ENCODE measurements at regions not wholly inside any gene's neighbourhood (a gene's known extent, or its start where the extent isn't known, plus 50 kb on each side); places are given as distances from the start of the nearest gene placed in this dataset.

DNA sequence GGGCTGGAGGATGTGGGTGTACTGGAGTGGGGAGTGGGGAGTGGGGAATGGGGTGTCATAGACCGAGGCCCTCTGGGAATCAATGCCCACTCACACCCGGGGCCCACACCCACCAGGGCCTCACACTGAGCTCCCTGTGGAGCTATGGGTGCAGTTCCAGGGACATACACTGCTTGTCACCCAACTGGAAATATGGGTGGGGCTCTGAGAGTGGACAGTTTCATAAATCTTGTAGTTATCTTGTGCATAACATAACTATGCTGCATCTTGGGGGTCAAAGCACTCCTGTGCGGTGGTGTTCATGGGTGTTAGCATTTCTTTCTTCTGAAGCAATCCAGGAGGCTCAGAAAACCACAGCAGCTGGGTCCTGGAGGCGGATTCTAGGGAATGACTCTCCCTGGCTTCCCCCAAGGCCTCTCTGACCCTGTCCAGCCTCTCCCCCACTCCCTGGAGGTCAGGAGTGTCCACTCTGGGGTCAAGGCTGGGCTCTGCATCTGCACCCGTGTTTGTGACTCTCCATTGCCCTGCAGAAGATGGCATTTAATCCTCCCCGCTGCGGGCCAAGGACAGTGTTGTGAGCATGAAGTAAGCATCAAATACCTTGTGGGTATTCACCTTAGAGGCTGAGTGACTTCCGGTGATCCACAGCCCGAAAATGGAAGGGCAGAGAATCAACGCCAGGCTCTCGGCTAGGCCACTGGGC, 172.5 kb downstream of the CTTN start:
- DNase-seq (ENCODE audit: low read depth in 2 of 2): no peak

DNA sequence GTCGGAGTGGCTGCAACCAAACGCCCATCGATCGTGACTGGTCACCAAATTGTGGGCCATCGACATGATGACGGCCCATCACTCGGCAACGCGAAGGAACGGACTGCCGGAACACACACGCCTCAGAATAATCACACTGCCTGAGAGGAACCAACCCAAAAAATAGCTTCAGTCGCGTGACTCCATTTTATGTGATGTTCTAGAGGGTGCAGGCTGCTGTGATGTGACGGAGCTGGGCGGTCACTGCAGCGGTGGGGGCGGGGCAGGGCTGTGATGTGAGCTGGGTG, 174.6 kb downstream of the CTTN start:
- DNase-seq (ENCODE audit: low read depth in 2 of 2): no peak

DNA sequence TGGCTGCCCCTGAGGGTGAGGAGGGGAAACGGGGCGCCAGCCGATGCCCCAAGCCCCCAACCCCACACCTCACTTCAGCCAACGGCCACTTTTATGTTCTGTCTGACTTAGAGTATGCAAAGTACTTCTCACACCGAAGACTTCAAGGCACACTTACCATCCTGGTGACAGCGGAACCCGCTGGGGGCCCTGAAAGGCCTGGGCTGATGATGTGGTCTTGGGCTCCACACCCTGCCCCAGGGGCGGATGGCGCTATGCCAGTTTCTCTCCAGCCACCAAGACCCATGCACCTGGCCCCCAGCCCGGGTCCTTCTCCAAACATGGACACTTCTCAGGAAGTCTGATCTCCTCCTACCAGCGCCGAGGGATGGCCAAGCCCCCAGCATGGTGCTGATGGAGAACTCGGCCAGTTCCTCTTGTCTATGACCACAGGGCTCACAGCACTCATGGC, 175.4 kb downstream of the CTTN start:
- DNase-seq (ENCODE audit: low read depth in 2 of 2): no peak

DNA sequence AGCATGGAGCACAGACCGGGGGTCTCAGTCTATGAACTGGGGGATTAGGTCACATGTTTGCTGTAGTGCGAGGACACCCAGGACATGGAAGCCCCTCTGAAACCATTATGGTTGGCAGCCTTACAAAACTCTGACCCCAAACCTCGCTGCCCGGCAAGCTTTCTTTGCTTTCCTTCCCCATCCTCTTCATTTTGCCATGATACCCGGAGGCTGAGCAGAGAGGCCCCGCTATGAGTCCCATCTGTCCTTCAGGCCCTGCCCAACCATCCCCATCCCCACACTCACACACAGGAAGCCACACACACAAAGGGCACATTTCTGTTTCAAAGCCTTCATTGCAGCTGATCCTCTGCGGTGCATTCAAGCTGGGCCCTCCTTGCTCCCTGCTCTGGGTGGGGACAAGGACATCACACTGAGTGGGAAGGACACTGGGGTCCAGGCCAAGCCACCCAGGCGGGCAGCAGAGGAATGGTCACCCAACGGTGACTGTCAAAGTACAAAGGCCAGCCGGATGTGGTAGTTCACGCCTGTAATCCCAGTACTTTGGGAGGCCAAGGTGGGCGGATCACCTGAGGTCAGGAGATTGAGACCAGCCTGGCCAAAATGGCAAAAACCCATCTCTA, 176.5 kb downstream of the CTTN start:
- no peak for DNase-seq (ENCODE audit: low read depth in 2 of 2)

GRCh38 chr11:70575396-70576060, 177.2 kb downstream of the CTTN start:
- no peak for DNase-seq (ENCODE audit: low read depth in 2 of 2)

DNA sequence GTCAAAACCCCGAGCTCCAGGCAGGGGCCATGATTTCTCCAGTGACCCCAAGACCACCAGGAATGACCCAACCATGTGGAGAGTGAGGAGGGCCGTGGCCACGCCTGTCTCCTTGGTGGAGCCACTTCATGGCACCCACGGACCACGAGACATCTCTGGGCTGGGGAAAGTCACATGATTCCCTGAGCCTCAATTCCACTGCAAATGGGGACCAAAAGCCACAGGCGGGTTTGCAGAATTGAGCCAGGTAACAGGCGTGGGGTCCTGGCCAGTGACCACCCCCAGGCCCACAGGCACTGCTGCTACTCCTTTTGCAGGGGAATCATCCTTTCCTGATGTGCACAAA, 178.9 kb downstream of the CTTN start:
- no peak for DNase-seq (ENCODE audit: low read depth in 2 of 2)

DNA sequence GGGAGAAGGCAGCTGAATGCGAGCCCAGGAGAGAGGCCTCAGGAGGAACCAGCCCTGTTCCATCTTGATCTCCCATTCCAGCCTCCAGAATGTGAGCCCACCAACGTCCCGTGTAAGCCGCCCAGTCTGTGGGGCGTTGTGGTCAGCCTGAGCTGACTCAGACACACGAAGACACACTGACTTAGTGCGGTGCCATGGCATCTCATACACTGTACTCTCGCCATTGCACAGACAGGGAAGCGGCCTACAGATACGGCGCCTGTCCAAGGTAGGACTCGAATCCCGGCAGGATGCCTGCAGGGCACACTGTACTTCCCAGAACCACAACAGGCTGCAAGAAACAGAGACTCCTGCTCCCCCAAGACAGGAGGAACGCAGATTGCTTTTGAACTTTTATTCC, 179.6 kb downstream of the CTTN start:
- DNase-seq (ENCODE audit: low read depth in 2 of 2): no peak

GRCh38 chr11:70578371-70578770, 180.0 kb downstream of the CTTN start:
- no peak for DNase-seq (ENCODE audit: low read depth in 2 of 2)

DNA sequence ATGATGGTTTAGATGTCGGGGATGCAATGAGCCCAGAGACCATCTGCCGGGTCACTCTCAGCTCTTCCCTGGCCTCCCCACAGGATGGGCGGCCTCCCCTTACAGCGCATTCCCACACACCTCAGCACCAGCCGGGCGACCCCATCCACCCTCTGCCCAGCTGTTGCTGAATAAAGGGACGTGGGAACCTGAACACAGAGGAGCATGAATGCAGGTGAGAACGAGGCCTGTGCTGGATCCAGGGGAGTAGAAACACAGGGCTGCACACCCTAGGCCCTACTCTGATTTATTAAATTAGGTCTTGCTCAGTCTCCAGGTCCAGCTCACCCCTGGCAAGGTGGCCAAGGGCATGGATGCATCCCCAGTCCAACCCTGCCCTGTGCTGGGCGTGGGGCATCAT, 180.5 kb downstream of the CTTN start:
- no peak for DNase-seq (ENCODE audit: low read depth in 2 of 2)

GRCh38 chr11:70579316-70579955, 181.1 kb downstream of the CTTN start:
- DNase-seq (ENCODE audit: low read depth in 2 of 2): no peak

GRCh38 chr11:70580036-70580805, 181.9 kb downstream of the CTTN start:
- no peak for DNase-seq (ENCODE audit: low read depth in 2 of 2)

- no peak for DNase-seq (ENCODE audit: low read depth in 2 of 2)
Measured at GRCh38 chr11:70581991-70582885, 183.9 kb downstream of the CTTN start.

- no peak for DNase-seq (ENCODE audit: low read depth in 2 of 2)
Measured at GRCh38 chr11:70582886-70583641, 184.7 kb downstream of the CTTN start.

GRCh38 chr11:70583781-70584218, 185.5 kb downstream of the CTTN start:
- DNase-seq (ENCODE audit: low read depth in 2 of 2): no peak

DNA sequence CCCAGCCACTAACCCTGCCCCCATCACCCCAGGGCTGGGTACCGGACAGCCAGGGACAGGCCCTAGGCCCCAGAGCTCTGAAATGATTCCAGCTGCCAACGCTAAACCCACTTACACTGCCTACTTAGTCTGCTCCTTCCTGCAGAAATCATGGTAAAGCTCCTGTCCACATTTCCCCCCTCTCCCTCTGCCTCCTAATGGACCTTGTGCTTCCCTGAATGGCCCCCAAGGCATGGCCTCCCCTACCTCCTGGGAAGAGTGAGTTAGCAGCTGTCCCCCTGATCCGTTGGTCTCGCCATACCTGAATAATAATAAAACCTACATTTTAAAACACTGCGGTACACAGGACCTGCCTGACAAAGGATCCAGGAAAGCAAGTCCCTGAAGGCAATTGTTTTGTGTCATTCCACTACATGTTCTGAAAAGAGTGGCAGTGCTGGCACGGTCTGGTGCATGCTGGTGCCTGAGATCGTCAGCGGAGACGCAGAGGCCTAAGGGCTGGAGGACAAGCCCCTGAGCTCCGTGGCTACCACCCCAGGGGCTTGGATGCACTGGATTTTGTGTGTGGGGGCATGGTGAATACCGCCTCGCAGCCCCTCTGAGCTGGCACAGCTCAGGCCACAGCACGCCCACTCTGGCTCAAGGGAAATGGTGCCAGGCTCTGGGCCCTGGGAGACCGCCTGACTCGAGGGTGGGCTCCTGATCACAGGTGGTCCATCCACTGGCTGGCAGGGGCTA, 186.3 kb downstream of the CTTN start:
- no peak for DNase-seq (ENCODE audit: low read depth in 2 of 2)

GRCh38 chr11:70585236-70585545, 186.9 kb downstream of the CTTN start:
- no peak for DNase-seq (ENCODE audit: low read depth in 2 of 2)

DNA sequence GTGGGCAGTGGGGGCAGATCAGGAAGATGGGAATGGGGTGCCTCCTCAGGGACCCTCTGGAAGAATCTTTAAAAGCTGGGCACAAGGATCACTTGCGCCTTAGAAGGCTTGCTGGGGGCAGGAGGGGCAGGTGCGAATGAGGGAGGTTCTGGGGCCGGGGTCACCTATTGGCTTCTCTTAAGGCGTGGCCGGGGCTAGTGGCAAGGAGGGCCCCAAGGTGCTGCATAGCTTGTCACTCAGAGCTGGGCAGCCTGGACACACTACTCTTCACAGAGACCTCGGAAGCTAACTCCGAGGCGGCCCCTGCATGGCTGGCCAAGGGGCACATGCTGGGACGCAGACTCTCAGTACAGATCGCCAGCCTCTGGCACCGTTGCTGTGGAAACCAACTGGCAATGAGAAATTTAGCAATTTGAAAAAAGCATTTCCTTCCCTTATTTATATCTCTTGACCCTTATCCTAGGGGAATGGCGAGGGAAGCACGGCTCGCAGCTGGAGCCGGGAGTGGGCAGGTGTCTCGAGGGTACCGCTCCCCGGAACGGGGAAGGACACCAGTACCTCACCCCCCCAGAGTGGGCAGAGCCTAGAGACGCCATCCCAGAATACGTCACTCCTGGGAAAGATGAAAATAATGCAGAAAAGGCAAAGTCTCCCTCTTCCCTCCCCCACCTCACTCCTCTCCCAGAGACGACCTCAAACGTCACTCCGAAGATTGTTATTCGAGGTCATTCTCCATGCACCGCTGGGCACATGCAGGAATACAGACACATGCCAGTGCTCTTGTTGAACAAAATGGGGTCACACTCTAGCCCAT, 188.1 kb downstream of the CTTN start:
- DNase-seq (ENCODE audit: low read depth in 2 of 2): no peak

- DNase-seq (ENCODE audit: low read depth in 2 of 2): no peak
Measured at GRCh38 chr11:70587075-70587389, 188.7 kb downstream of the CTTN start.

DNA sequence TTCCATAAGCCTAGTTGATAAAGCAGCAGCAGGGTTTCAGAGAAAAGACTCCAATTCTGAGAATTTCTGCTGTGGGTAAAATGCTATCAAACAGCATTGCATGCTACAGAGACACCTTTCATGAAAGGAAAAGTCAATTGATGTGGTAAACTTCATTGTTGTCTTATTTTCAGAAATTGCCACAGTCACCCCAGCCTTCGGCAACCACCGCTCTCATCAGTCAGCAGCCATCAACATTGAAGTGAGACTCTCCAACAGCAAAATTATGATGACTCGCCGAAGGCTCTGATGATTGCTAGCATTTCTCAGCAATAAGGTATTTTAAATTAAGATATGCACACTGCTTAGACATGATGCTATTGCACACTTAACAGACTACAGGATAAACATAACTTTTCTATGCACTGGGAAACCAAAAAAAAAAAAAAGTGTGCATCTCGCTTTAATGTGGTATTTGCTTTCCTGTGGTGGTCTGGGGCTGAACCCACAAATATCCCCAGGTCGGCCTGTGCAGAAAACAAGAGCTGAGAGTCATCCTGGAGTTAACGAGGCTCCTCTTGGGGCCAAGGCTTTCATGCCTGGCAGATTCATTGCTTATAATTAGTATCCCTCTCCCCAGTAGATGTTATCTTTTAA, 192.1 kb downstream of the CTTN start:
- no peak for DNase-seq (ENCODE audit: low read depth in 2 of 2)
